Mesenchymal stem cell (in vitro differentiated cells and primary cell): ENCODE measurements at regions not wholly inside any gene's neighbourhood (a gene's known extent, or its start where the extent isn't known, plus 50 kb on each side); places are given as distances from the start of the nearest gene placed in this dataset.

Source experiments
- DNase-seq: peaks from one replicate; pipeline ENCODE4 v3.0.0-alpha.2; 2013
- H2AFZ ChIP-seq: one replicate; pipeline ENCODE4 v1.6.1; 2013; ENCODE audit warnings: low read depth, mild to moderate bottlenecking, control low read depth, inconsistent platforms, low read length, moderate library complexity
- H2AK5ac ChIP-seq: 2 replicates; pipeline ENCODE4 v1.6.1; 2013; ENCODE audit warnings: low read length, moderate library complexity, mild to moderate bottlenecking, inconsistent platforms; ENCODE audit not compliant: severe bottlenecking
- H2BK120ac ChIP-seq: one replicate; pipeline ENCODE4 v1.6.1; 2013; ENCODE audit warnings: low read depth, mild to moderate bottlenecking, inconsistent platforms, low read length, moderate library complexity
- H2BK12ac ChIP-seq, 2 experiments: one replicate each; pipeline ENCODE4 v1.6.1; 2013; ENCODE audit warnings: inconsistent platforms in 2 of 2, low read length in 2 of 2, mild to moderate bottlenecking in 2 of 2, moderate library complexity in 2 of 2, control low read depth in 1 of 2
- H2BK15ac ChIP-seq: one replicate; pipeline ENCODE4 v1.6.1; 2013; ENCODE audit warnings: mild to moderate bottlenecking, low read depth, inconsistent platforms; ENCODE audit not compliant: poor library complexity, severe bottlenecking
- H2BK5ac ChIP-seq: 2 replicates; pipeline ENCODE4 v1.6.1; 2013; ENCODE audit warnings: low read depth, mild to moderate bottlenecking, low read length, control low read depth, inconsistent platforms; ENCODE audit not compliant: poor library complexity, severe bottlenecking
- H3K14ac ChIP-seq, 2 experiments: one replicate each; pipeline ENCODE4 v1.6.1; 2013; ENCODE audit warnings: inconsistent platforms in 2 of 2, low read length in 2 of 2, control low read depth in 1 of 2, mild to moderate bottlenecking in 1 of 2, moderate library complexity in 1 of 2
- H3K18ac ChIP-seq, 2 experiments: one replicate each; pipeline ENCODE4 v1.6.1; 2013; ENCODE audit warnings: inconsistent platforms in 2 of 2, low read length in 2 of 2, control low read depth in 1 of 2, low read depth in 1 of 2, mild to moderate bottlenecking in 1 of 2
- H3K23ac ChIP-seq, 2 experiments: one replicate each; pipeline ENCODE4 v1.6.1; 2013; ENCODE audit warnings: inconsistent platforms in 2 of 2, low read length in 2 of 2, mild to moderate bottlenecking in 2 of 2, moderate library complexity in 2 of 2, control low read depth in 1 of 2
- H3K27ac ChIP-seq: 2 replicates; pipeline ENCODE4 v1.5.1; 2013; ENCODE audit warnings: mild to moderate bottlenecking, moderate library complexity, low read length, control low read depth, inconsistent platforms; ENCODE audit not compliant: poor library complexity, severe bottlenecking
- H3K27me3 ChIP-seq, 2 experiments: 2 replicates each; pipeline versions ENCODE4 v1.6.1 to v1.7.0; 2013; ENCODE audit warnings: low read length in 2 of 2, mild to moderate bottlenecking in 2 of 2, moderate library complexity in 2 of 2, control low read depth in 1 of 2, inconsistent platforms in 1 of 2; ENCODE audit not compliant: control insufficient read depth in 1 of 2, insufficient read depth in 1 of 2
- H3K36me3 ChIP-seq, 2 experiments: 2 replicates each; pipeline versions ENCODE4 v1.6.1 to v1.7.0; 2013; ENCODE audit warnings: low read length in 2 of 2, control low read depth in 1 of 2, inconsistent platforms in 1 of 2, low read depth in 1 of 2, mild to moderate bottlenecking in 1 of 2; ENCODE audit not compliant: insufficient read depth in 2 of 2, control insufficient read depth in 1 of 2
- H3K4ac ChIP-seq, 2 experiments: one replicate each; pipeline ENCODE4 v1.6.1; 2013; ENCODE audit warnings: inconsistent platforms in 2 of 2, low read length in 2 of 2, mild to moderate bottlenecking in 2 of 2, moderate library complexity in 2 of 2, control low read depth in 1 of 2, low read depth in 1 of 2
- H3K4me1 ChIP-seq: 2 replicates; pipeline ENCODE4 v1.6.1; 2013; ENCODE audit warnings: low read depth, low read length, control low read depth; ENCODE audit not compliant: control insufficient read depth, insufficient read depth
- H3K4me2 ChIP-seq: 2 replicates; pipeline ENCODE4 v1.6.1; 2013; ENCODE audit warnings: low read length, mild to moderate bottlenecking, inconsistent platforms; ENCODE audit not compliant: poor library complexity, severe bottlenecking
- H3K4me3 ChIP-seq, 2 experiments: 2 replicates each; pipeline versions ENCODE4 v1.5.1 to v1.7.0; 2013; ENCODE audit warnings: low read length in 2 of 2, mild to moderate bottlenecking in 2 of 2, control low read depth in 1 of 2, low read depth in 1 of 2; ENCODE audit not compliant: insufficient read depth in 1 of 2
- H3K79me1 ChIP-seq: replicated peaks from 2 replicates; pipeline ENCODE4 v1.6.1; 2013; ENCODE audit warnings: mild to moderate bottlenecking, control low read depth, low read length, inconsistent platforms; ENCODE audit not compliant: poor library complexity, severe bottlenecking
- H3K9ac ChIP-seq: 2 replicates; pipeline ENCODE4 v1.7.0; 2013; ENCODE audit warnings: mild to moderate bottlenecking, low read length, moderate library complexity
- H3K9me3 ChIP-seq: 2 replicates; pipeline ENCODE4 v1.7.0; 2013; ENCODE audit warnings: mild to moderate bottlenecking, low read length; ENCODE audit not compliant: control insufficient read depth
- H4K8ac ChIP-seq: one replicate; pipeline ENCODE4 v1.6.1; 2013; ENCODE audit warnings: inconsistent platforms, mild to moderate bottlenecking, low read length, moderate library complexity
- H4K91ac ChIP-seq: one replicate; pipeline ENCODE4 v1.6.1; 2013; ENCODE audit warnings: mild to moderate bottlenecking, low read length, inconsistent platforms
- WGBS: methylation state at CpG from one replicate; pipeline ENCODE4 v1.1.7; 2013; ENCODE audit warnings: mixed read lengths; 5-methylcytosine and 5-hydroxymethylcytosine counted together

GRCh38 chr5:135210286-135211055 lies 176.4 kb upstream of the PITX1 start:
- H3K4me2 ChIP-seq, result no peak overlapping the region
- H2BK120ac ChIP-seq, result peak overlapping the region; percentile 73
- H3K27me3 ChIP-seq, result peaks cover 0 to under 1% of the 10 kb centered on the region in 2 experiments
- no peak overlapping the region for H2AFZ ChIP-seq
- peak overlapping the region; percentile 80 for H4K8ac ChIP-seq
- H3K18ac ChIP-seq, result peak overlapping the region; percentile 75 to 89
- no peak overlapping the region for H3K27ac ChIP-seq
- peaks cover 10% of the 10 kb centered on the region for H3K4me1 ChIP-seq
- no peak for DNase-seq
- no peaks in the 10 kb centered on the region for H3K9me3 ChIP-seq
- no peak overlapping the region for H2BK5ac ChIP-seq
- no peak overlapping the region for H3K9ac ChIP-seq
- 92% methylated on average over 10 of the region's 10 CpGs for WGBS
- H2AK5ac ChIP-seq, result no peak overlapping the region
- peak overlapping the region; percentile 76 to 88 for H2BK12ac ChIP-seq
- H3K36me3 ChIP-seq, result no peaks in the 10 kb centered on the region
- H3K4me3 ChIP-seq, result peak overlapping the region in 1 of 2 experiments; percentile 5
- H3K14ac ChIP-seq, result no peak overlapping the region
- no peaks in the 10 kb centered on the region for H3K79me1 ChIP-seq
- H4K91ac ChIP-seq, result peak overlapping the region; percentile 80
- H3K23ac ChIP-seq, result no peak overlapping the region
- peak overlapping the region; percentile 8 to 93 for H3K4ac ChIP-seq
- H2BK15ac ChIP-seq, result peak overlapping the region; percentile 60

GRCh38 chr5:135208903-135209721 lies 175.1 kb upstream of the PITX1 start:
- H3K4me2 ChIP-seq, result no peak overlapping the region
- no peaks in the 10 kb centered on the region for H3K36me3 ChIP-seq
- H2AFZ ChIP-seq, result no peak overlapping the region
- WGBS, result 18% methylated on average over 8 of the region's 11 CpGs
- peak overlapping the region; percentile 99 for H3K18ac ChIP-seq
- peak overlapping the region; percentile 76 to 100 for H2BK12ac ChIP-seq
- H3K23ac ChIP-seq, result no peak overlapping the region
- peaks cover 10% of the 10 kb centered on the region for H3K4me1 ChIP-seq
- no peak overlapping the region for H3K4me3 ChIP-seq
- H3K14ac ChIP-seq, result peak overlapping the region in 1 of 2 experiments; percentile 97
- H2BK5ac ChIP-seq, result no peak overlapping the region
- H3K4ac ChIP-seq, result peak overlapping the region; percentile 98 to 99
- H4K8ac ChIP-seq, result peak overlapping the region; percentile 67
- peak overlapping the region; percentile 98 for H4K91ac ChIP-seq
- no peaks in the 10 kb centered on the region for H3K79me1 ChIP-seq
- H3K9ac ChIP-seq, result no peak overlapping the region
- H3K9me3 ChIP-seq, result no peaks in the 10 kb centered on the region
- H3K27me3 ChIP-seq, result no peaks in the 10 kb centered on the region
- H2BK120ac ChIP-seq, result peak overlapping the region; percentile 84
- peak; percentile 96 for DNase-seq
- peak overlapping the region; percentile 45 for H3K27ac ChIP-seq
- no peak overlapping the region for H2BK15ac ChIP-seq
- H2AK5ac ChIP-seq, result peak overlapping the region; percentile 69

- DNase-seq, result no peak
- Histone ChIP-seq H3K4me3 (no peak overlapping the region), H2BK12ac (peak overlapping the region in 1 of 2 experiments; percentile 83), H3K23ac (no peak overlapping the region), H3K27ac (peak overlapping the region; percentile 10), H3K27me3 (no peaks in the 10 kb centered on the region), H2BK5ac (no peak overlapping the region), H3K18ac (peak overlapping the region in 1 of 2 experiments; percentile 86), H3K4ac (peak overlapping the region in 1 of 2 experiments; percentile 24), H3K14ac (no peak overlapping the region), H2AK5ac (no peak overlapping the region), H4K8ac (no peak overlapping the region), H3K4me1 (peaks cover 10% of the 10 kb centered on the region), H3K9me3 (peaks cover 4% of the 10 kb centered on the region), H2BK120ac (no peak overlapping the region), H2BK15ac (no peak overlapping the region), H3K9ac (no peak overlapping the region), H4K91ac (no peak overlapping the region), H3K36me3 (no peaks in the 10 kb centered on the region), H3K79me1 (no peaks in the 10 kb centered on the region), H3K4me2 (no peak overlapping the region), H2AFZ (no peak overlapping the region)
- 8% methylated on average over 1 of the region's 2 CpGs for WGBS
Measured at GRCh38 chr5:135208555-135208902, 174.5 kb upstream of the PITX1 start.

GRCh38 chr5:135207866-135208265 lies 173.8 kb upstream of the PITX1 start:
- no peak overlapping the region for H2BK5ac ChIP-seq
- H4K8ac ChIP-seq, result no peak overlapping the region
- H3K9me3 ChIP-seq, result peaks cover 8% of the 10 kb centered on the region
- H3K79me1 ChIP-seq, result no peaks in the 10 kb centered on the region
- no peak overlapping the region for H3K9ac ChIP-seq
- peaks cover 10% of the 10 kb centered on the region for H3K4me1 ChIP-seq
- H2AK5ac ChIP-seq, result no peak overlapping the region
- H2BK12ac ChIP-seq, result peak overlapping the region; percentile 60 to 96
- H3K27ac ChIP-seq, result no peak overlapping the region
- H3K4me3 ChIP-seq, result no peak overlapping the region
- 69% methylated on average over 6 of the region's 6 CpGs for WGBS
- H2BK120ac ChIP-seq, result no peak overlapping the region
- H3K4ac ChIP-seq, result peak overlapping the region in 1 of 2 experiments; percentile 45
- peak overlapping the region; percentile 23 to 73 for H3K18ac ChIP-seq
- H3K27me3 ChIP-seq, result no peaks in the 10 kb centered on the region
- no peaks in the 10 kb centered on the region for H3K36me3 ChIP-seq
- H2BK15ac ChIP-seq, result no peak overlapping the region
- no peak overlapping the region for H2AFZ ChIP-seq
- H3K23ac ChIP-seq, result no peak overlapping the region
- no peak overlapping the region for H3K4me2 ChIP-seq
- H3K14ac ChIP-seq, result no peak overlapping the region
- DNase-seq, result peak; percentile 26
- H4K91ac ChIP-seq, result peak overlapping the region; percentile 60
